IMR-90 (cell line): ENCODE measurements at regions not wholly inside any gene's neighbourhood (a gene's known extent, or its start where the extent isn't known, plus 50 kb on each side); places are given as distances from the start of the nearest gene placed in this dataset.

Source experiments
- POLR2A ChIP-seq: IDR thresholded peaks from 2 replicates; pipeline ENCODE4 v1.6.1; 2012; ENCODE audit warnings: mild to moderate bottlenecking, low read depth, low read length
- USF2 ChIP-seq: fragments of 150-350 bp; IDR thresholded peaks from 2 replicates; pipeline ENCODE4 v1.6.1; 2017; ENCODE audit warnings: mild to moderate bottlenecking, antibody characterized with exemption, low read length, low read depth
- TF ChIP-seq, protein P1 (sequence below): conservative IDR thresholded peaks from 2 replicates; pipeline ENCODE4 v1.5.1; 2012; ENCODE audit warnings: mild to moderate bottlenecking, low read depth, low read length, improper control_type of control experiment

- TF ChIP-seq, protein P1, sequence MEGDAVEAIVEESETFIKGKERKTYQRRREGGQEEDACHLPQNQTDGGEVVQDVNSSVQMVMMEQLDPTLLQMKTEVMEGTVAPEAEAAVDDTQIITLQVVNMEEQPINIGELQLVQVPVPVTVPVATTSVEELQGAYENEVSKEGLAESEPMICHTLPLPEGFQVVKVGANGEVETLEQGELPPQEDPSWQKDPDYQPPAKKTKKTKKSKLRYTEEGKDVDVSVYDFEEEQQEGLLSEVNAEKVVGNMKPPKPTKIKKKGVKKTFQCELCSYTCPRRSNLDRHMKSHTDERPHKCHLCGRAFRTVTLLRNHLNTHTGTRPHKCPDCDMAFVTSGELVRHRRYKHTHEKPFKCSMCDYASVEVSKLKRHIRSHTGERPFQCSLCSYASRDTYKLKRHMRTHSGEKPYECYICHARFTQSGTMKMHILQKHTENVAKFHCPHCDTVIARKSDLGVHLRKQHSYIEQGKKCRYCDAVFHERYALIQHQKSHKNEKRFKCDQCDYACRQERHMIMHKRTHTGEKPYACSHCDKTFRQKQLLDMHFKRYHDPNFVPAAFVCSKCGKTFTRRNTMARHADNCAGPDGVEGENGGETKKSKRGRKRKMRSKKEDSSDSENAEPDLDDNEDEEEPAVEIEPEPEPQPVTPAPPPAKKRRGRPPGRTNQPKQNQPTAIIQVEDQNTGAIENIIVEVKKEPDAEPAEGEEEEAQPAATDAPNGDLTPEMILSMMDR, result no peak
- TF ChIP-seq POLR2A (no peak), USF2 (no peak)
These were observed 256.1 kb upstream of the ADGRL3 start for GRCh38 chr4:60944060-60944459.
